ENCODE measurements at regions not wholly inside any gene's neighbourhood (a gene's known extent, or its start where the extent isn't known, plus 50 kb on each side); places are given as distances from the start of the nearest gene placed in this dataset.

GRCh38 chr5:172565455-172565854 lies 75.6 kb upstream of the NEURL1B start:
- Mint-ChIP-seq H3K9me3 (no peaks in the 10 kb centered on the region; the same call in 2 of the 3 replicates), H3K27ac (no peak overlapping the region), H3K4me1 (peaks cover 10% of the 10 kb centered on the region), H3K4me3 (no peak overlapping the region), H3K36me3 (ENCODE audit: low read depth) (no peaks in the 10 kb centered on the region), H3K27me3 (ENCODE audit: insufficient read depth, low read depth, poor library complexity) (peaks cover 15% of the 10 kb centered on the region)
- Histone ChIP-seq H3K36me3 (ENCODE audit: insufficient read depth) (no peaks in the 10 kb centered on the region), H3K27me3 (ENCODE audit: insufficient read depth) (no peaks in the 10 kb centered on the region), H3K4me3 (no peak overlapping the region), H2AFZ (no peak overlapping the region), H3F3A (replicated peaks; ENCODE audit: low read depth) (no peaks in the 10 kb centered on the region), H3K27ac (ENCODE audit: low read depth) (no peak overlapping the region), H4K20me1 (replicated peaks; ENCODE audit: insufficient read depth) (no peaks in the 10 kb centered on the region), H3K4me2 (no peak overlapping the region), H3K9me2 (ENCODE audit: insufficient read depth) (no peaks in the 10 kb centered on the region), H3K79me2 (replicated peaks; ENCODE audit: insufficient read depth) (no peaks in the 10 kb centered on the region), H3K4me1 (ENCODE audit: insufficient read depth) (peaks cover 5% of the 10 kb centered on the region)
- TF ChIP-seq STAT1 (IDR thresholded peaks at IDR 0.05; ENCODE audit: unreplicated experiment) (no peak), ZNF114 (CRISPR knock-in tag; IDR thresholded peaks at IDR 0.05) (no peak), ETS1 (IDR thresholded peaks at IDR 0.05) (no peak), EZH2phosphoT487 (IDR thresholded peaks at IDR 0.05; ENCODE audit: unreplicated experiment) (no peak), CTCF (conservative IDR thresholded peaks at IDR 0.05; ENCODE audit: low read depth in 2 of 2) (no peak), EZH2 (IDR thresholded peaks at IDR 0.05; ENCODE audit: low read depth, unreplicated experiment) (no peak), POLR2AphosphoS5 (IDR thresholded peaks at IDR 0.05; ENCODE audit: low read depth) (no peak), JUNB (IDR thresholded peaks at IDR 0.05; ENCODE audit: unreplicated experiment) (no peak), NANOG (IDR thresholded peaks at IDR 0.05; ENCODE audit: borderline replicate concordance) (no peak), ZNF331 (CRISPR knock-in tag; IDR thresholded peaks at IDR 0.05; ENCODE audit: low read depth) (no peak), REST (IDR thresholded peaks at IDR 0.05; ENCODE audit: unreplicated experiment) (no peak), CREB1 (CRISPR knock-in tag; IDR thresholded peaks at IDR 0.05; ENCODE audit: low read depth) (no peak)
- TF ChIP-seq, protein P1, sequence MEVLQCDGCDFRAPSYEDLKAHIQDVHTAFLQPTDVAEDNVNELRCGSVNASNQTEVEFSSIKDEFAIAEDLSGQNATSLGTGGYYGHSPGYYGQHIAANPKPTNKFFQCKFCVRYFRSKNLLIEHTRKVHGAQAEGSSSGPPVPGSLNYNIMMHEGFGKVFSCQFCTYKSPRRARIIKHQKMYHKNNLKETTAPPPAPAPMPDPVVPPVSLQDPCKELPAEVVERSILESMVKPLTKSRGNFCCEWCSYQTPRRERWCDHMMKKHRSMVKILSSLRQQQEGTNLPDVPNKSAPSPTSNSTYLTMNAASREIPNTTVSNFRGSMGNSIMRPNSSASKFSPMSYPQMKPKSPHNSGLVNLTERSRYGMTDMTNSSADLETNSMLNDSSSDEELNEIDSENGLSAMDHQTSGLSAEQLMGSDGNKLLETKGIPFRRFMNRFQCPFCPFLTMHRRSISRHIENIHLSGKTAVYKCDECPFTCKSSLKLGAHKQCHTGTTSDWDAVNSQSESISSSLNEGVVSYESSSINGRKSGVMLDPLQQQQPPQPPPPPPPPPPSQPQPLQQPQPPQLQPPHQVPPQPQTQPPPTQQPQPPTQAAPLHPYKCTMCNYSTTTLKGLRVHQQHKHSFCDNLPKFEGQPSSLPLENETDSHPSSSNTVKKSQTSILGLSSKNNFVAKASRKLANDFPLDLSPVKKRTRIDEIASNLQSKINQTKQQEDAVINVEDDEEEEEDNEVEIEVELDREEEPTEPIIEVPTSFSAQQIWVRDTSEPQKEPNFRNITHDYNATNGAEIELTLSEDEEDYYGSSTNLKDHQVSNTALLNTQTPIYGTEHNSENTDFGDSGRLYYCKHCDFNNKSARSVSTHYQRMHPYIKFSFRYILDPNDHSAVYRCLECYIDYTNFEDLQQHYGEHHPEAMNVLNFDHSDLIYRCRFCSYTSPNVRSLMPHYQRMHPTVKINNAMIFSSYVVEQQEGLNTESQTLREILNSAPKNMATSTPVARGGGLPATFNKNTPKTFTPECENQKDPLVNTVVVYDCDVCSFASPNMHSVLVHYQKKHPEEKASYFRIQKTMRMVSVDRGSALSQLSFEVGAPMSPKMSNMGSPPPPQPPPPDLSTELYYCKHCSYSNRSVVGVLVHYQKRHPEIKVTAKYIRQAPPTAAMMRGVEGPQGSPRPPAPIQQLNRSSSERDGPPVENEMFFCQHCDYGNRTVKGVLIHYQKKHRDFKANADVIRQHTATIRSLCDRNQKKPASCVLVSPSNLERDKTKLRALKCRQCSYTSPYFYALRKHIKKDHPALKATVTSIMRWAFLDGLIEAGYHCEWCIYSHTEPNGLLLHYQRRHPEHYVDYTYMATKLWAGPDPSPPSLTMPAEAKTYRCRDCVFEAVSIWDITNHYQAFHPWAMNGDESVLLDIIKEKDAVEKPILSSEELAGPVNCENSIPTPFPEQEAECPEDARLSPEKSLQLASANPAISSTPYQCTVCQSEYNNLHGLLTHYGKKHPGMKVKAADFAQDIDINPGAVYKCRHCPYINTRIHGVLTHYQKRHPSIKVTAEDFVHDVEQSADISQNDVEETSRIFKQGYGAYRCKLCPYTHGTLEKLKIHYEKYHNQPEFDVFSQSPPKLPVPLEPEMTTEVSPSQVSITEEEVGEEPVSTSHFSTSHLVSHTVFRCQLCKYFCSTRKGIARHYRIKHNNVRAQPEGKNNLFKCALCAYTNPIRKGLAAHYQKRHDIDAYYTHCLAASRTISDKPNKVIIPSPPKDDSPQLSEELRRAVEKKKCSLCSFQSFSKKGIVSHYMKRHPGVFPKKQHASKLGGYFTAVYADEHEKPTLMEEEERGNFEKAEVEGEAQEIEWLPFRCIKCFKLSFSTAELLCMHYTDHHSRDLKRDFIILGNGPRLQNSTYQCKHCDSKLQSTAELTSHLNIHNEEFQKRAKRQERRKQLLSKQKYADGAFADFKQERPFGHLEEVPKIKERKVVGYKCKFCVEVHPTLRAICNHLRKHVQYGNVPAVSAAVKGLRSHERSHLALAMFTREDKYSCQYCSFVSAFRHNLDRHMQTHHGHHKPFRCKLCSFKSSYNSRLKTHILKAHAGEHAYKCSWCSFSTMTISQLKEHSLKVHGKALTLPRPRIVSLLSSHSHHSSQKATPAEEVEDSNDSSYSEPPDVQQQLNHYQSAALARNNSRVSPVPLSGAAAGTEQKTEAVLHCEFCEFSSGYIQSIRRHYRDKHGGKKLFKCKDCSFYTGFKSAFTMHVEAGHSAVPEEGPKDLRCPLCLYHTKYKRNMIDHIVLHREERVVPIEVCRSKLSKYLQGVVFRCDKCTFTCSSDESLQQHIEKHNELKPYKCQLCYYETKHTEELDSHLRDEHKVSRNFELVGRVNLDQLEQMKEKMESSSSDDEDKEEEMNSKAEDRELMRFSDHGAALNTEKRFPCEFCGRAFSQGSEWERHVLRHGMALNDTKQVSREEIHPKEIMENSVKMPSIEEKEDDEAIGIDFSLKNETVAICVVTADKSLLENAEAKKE (CRISPR knock-in tag; IDR thresholded peaks at IDR 0.05): no peak
- no peak for DNase-seq (ENCODE audit: low spot score)
- no peak for ATAC-seq
